ENCODE measurements at regions not wholly inside any gene's neighbourhood (a gene's known extent, or its start where the extent isn't known, plus 50 kb on each side); places are given as distances from the start of the nearest gene placed in this dataset.

- Histone ChIP-seq H2BK12ac (ENCODE audit: low read length) (no peak overlapping the region), H3K9me3 (ENCODE audit: insufficient read depth, low read depth, low read length) (peaks cover 1% of the 10 kb centered on the region), H3K27ac (ENCODE audit: low read depth, low read length) (no peak overlapping the region), H2AFZ (ENCODE audit: insufficient read depth, low read length, poor library complexity) (no peak overlapping the region), H2AK5ac (ENCODE audit: low read length) (no peak overlapping the region), H3K23ac (ENCODE audit: low read length) (no peak overlapping the region), H3K9ac (ENCODE audit: low read length) (no peak overlapping the region), H3K79me1 (ENCODE audit: low read length) (no peaks in the 10 kb centered on the region), H4K12ac (ENCODE audit: low read depth, low read length) (no peak overlapping the region), H3K4ac (ENCODE audit: low read depth, low read length) (no peak overlapping the region), H3K4me1 (ENCODE audit: control insufficient read depth in 1 of 2, insufficient read depth in 2 of 2, low read length in 2 of 2) (peaks cover 0 to 7% of the 10 kb centered on the region in 2 experiments), H2BK120ac (ENCODE audit: insufficient read depth, low read length, poor library complexity) (no peak overlapping the region), H3K4me3 (ENCODE audit: low read depth, low read length) (no peak overlapping the region), H3K27me3 (ENCODE audit: insufficient read depth, low read length) (no peaks in the 10 kb centered on the region), H3K36me3 (ENCODE audit: control insufficient read depth in 1 of 2, insufficient read depth in 2 of 2, low read length in 2 of 2) (no peaks in the 10 kb centered on the region), H3K18ac (ENCODE audit: low read length) (no peak overlapping the region), H3K14ac (ENCODE audit: low read length) (no peak overlapping the region), H3K4me2 (ENCODE audit: low read length) (no peak overlapping the region), H2BK5ac (ENCODE audit: low read depth, low read length, poor library complexity) (no peak overlapping the region), H4K91ac (ENCODE audit: low read depth, low read length) (no peak overlapping the region), H3K79me2 (ENCODE audit: control insufficient read depth, insufficient read depth, low read length, poor library complexity) (no peaks in the 10 kb centered on the region), H4K8ac (ENCODE audit: low read depth, low read length) (no peak overlapping the region)
- no CpG with 5 or more reads among the region's 1 CpG for whole genome bisulfite sequencing (ENCODE audit: extremely low coverage, insufficient coverage, insufficient read length)
- no peak for DNase-seq
Observed at GRCh38 chr3:139117136-139117675, 72.5 kb upstream of the PRR23C start.

GRCh38 chr3:139117883-139118760 lies 73.4 kb upstream of the PRR23C start:
- no peak overlapping the region for H3K18ac ChIP-seq (ENCODE audit: low read length)
- no peak overlapping the region for H3K4me3 ChIP-seq (ENCODE audit: low read depth, low read length)
- no peak for DNase-seq
- no peak overlapping the region for H2BK5ac ChIP-seq (ENCODE audit: low read depth, low read length, poor library complexity)
- H3K4ac ChIP-seq (ENCODE audit: low read depth, low read length) = no peak overlapping the region
- no peaks in the 10 kb centered on the region for H3K79me1 ChIP-seq (ENCODE audit: low read length)
- no peak overlapping the region for H2BK12ac ChIP-seq (ENCODE audit: low read length)
- no peak overlapping the region for H2BK120ac ChIP-seq (ENCODE audit: insufficient read depth, low read length, poor library complexity)
- no peak overlapping the region for H4K12ac ChIP-seq (ENCODE audit: low read depth, low read length)
- no peak overlapping the region for H3K14ac ChIP-seq (ENCODE audit: low read length)
- no peak overlapping the region for H3K4me2 ChIP-seq (ENCODE audit: low read length)
- H3K27ac ChIP-seq (ENCODE audit: low read depth, low read length) = no peak overlapping the region
- H3K9me3 ChIP-seq (ENCODE audit: insufficient read depth, low read depth, low read length) = peaks cover 1% of the 10 kb centered on the region
- H3K9ac ChIP-seq (ENCODE audit: low read length) = no peak overlapping the region
- H3K79me2 ChIP-seq (ENCODE audit: control insufficient read depth, insufficient read depth, low read length, poor library complexity) = no peaks in the 10 kb centered on the region
- H2AFZ ChIP-seq (ENCODE audit: insufficient read depth, low read length, poor library complexity) = no peak overlapping the region
- no peaks in the 10 kb centered on the region for H3K36me3 ChIP-seq (ENCODE audit: control insufficient read depth in 1 of 2, insufficient read depth in 2 of 2, low read length in 2 of 2)
- H2AK5ac ChIP-seq (ENCODE audit: low read length) = no peak overlapping the region
- WGBS (ENCODE audit: extremely low coverage, insufficient coverage, insufficient read length) = no CpG with 5 or more reads among the region's 7 CpGs
- no peak overlapping the region for H3K23ac ChIP-seq (ENCODE audit: low read length)
- H4K8ac ChIP-seq (ENCODE audit: low read depth, low read length) = no peak overlapping the region
- H3K4me1 ChIP-seq (ENCODE audit: control insufficient read depth in 1 of 2, insufficient read depth in 2 of 2, low read length in 2 of 2) = peaks cover 0 to 7% of the 10 kb centered on the region in 2 experiments
- H3K27me3 ChIP-seq (ENCODE audit: insufficient read depth, low read length) = no peaks in the 10 kb centered on the region
- H4K91ac ChIP-seq (ENCODE audit: low read depth, low read length) = no peak overlapping the region

GRCh38 chr3:139118835-139119234 lies 74.1 kb upstream of the PRR23C start:
- Histone ChIP-seq H3K27ac (ENCODE audit: low read depth, low read length) (no peak overlapping the region), H3K79me1 (ENCODE audit: low read length) (no peaks in the 10 kb centered on the region), H2BK5ac (ENCODE audit: low read depth, low read length, poor library complexity) (no peak overlapping the region), H4K12ac (ENCODE audit: low read depth, low read length) (no peak overlapping the region), H3K4me1 (ENCODE audit: control insufficient read depth in 1 of 2, insufficient read depth in 2 of 2, low read length in 2 of 2) (peaks cover 0 to 7% of the 10 kb centered on the region in 2 experiments), H3K79me2 (ENCODE audit: control insufficient read depth, insufficient read depth, low read length, poor library complexity) (no peaks in the 10 kb centered on the region), H3K27me3 (ENCODE audit: insufficient read depth, low read length) (no peaks in the 10 kb centered on the region), H3K23ac (ENCODE audit: low read length) (no peak overlapping the region), H2BK120ac (ENCODE audit: insufficient read depth, low read length, poor library complexity) (no peak overlapping the region), H3K4me2 (ENCODE audit: low read length) (no peak overlapping the region), H2BK12ac (ENCODE audit: low read length) (no peak overlapping the region), H3K4ac (ENCODE audit: low read depth, low read length) (no peak overlapping the region), H3K9me3 (ENCODE audit: insufficient read depth, low read depth, low read length) (no peaks in the 10 kb centered on the region), H3K18ac (ENCODE audit: low read length) (no peak overlapping the region), H4K8ac (ENCODE audit: low read depth, low read length) (no peak overlapping the region), H2AK5ac (ENCODE audit: low read length) (no peak overlapping the region), H3K9ac (ENCODE audit: low read length) (no peak overlapping the region), H3K4me3 (ENCODE audit: low read depth, low read length) (no peak overlapping the region), H3K36me3 (ENCODE audit: control insufficient read depth in 1 of 2, insufficient read depth in 2 of 2, low read length in 2 of 2) (no peaks in the 10 kb centered on the region), H2AFZ (ENCODE audit: insufficient read depth, low read length, poor library complexity) (no peak overlapping the region), H4K91ac (ENCODE audit: low read depth, low read length) (no peak overlapping the region), H3K14ac (ENCODE audit: low read length) (no peak overlapping the region)
- DNase-seq = no peak
- no CpG with 5 or more reads among the region's 4 CpGs for WGBS (ENCODE audit: extremely low coverage, insufficient coverage, insufficient read length)

DNA sequence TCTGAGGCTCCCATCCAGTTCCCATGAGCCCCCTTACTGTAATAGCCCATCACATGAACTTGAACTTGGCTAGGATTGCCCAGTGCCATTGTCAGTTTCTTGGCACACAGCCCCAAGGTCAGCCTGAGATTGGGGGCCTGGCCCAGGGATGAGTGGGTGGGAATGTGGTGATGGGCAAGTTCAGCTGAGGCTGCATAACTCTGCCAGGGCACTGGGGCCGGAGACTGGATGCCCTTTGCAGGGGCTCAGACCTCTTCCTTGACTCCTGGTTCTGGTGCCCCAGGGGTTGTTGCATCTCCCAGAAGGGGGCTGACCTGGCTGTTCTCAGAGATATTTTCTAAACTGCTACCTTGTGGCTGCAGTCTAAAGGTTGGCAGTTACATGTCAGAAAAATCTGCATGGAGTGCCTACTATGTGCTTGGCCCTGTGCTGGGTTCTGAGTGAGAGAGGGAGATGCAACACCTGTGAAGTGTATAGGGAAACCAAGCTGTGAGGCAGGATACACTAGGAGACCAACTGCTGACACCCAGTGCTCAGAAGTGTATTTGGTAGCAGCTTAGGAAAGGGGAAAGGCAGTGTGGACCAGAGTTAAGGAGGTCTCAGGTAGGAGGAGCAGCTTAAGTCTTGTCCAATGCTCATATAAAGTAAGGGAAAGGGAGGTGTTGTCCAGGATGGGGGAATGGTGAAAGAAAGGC lies 74.8 kb upstream of the PRR23C start:
- H4K8ac ChIP-seq (ENCODE audit: low read depth, low read length) = no peak overlapping the region
- no CpG with 5 or more reads among the region's 1 CpG for WGBS (ENCODE audit: extremely low coverage, insufficient coverage, insufficient read length)

More for the DNA sequence above, 74.8 kb upstream of the PRR23C start:
- no peak overlapping the region for H4K91ac ChIP-seq (ENCODE audit: low read depth, low read length)
- H3K27ac ChIP-seq (ENCODE audit: low read depth, low read length) = no peak overlapping the region
- peaks cover 0 to 7% of the 10 kb centered on the region in 2 experiments for H3K4me1 ChIP-seq (ENCODE audit: control insufficient read depth in 1 of 2, insufficient read depth in 2 of 2, low read length in 2 of 2)
- no peak overlapping the region for H4K12ac ChIP-seq (ENCODE audit: low read depth, low read length)
- no peak overlapping the region for H3K4ac ChIP-seq (ENCODE audit: low read depth, low read length)
- H2BK12ac ChIP-seq (ENCODE audit: low read length) = no peak overlapping the region
- H2AFZ ChIP-seq (ENCODE audit: insufficient read depth, low read length, poor library complexity) = no peak overlapping the region
- H3K36me3 ChIP-seq (ENCODE audit: control insufficient read depth in 1 of 2, insufficient read depth in 2 of 2, low read length in 2 of 2) = no peaks in the 10 kb centered on the region
- DNase-seq = no peak
- H3K18ac ChIP-seq (ENCODE audit: low read length) = no peak overlapping the region
- no peaks in the 10 kb centered on the region for H3K79me1 ChIP-seq (ENCODE audit: low read length)
- H2AK5ac ChIP-seq (ENCODE audit: low read length) = no peak overlapping the region
- H3K23ac ChIP-seq (ENCODE audit: low read length) = no peak overlapping the region
- H2BK5ac ChIP-seq (ENCODE audit: low read depth, low read length, poor library complexity) = no peak overlapping the region
- H3K27me3 ChIP-seq (ENCODE audit: insufficient read depth, low read length) = no peaks in the 10 kb centered on the region
- no peaks in the 10 kb centered on the region for H3K79me2 ChIP-seq (ENCODE audit: control insufficient read depth, insufficient read depth, low read length, poor library complexity)
- no peak overlapping the region for H3K4me3 ChIP-seq (ENCODE audit: low read depth, low read length)
- no peak overlapping the region for H2BK120ac ChIP-seq (ENCODE audit: insufficient read depth, low read length, poor library complexity)
- peaks cover 1% of the 10 kb centered on the region for H3K9me3 ChIP-seq (ENCODE audit: insufficient read depth, low read depth, low read length)
- no peak overlapping the region for H3K14ac ChIP-seq (ENCODE audit: low read length)
- no peak overlapping the region for H3K9ac ChIP-seq (ENCODE audit: low read length)
- H3K4me2 ChIP-seq (ENCODE audit: low read length) = no peak overlapping the region
